PC-9 (cell line): ENCODE measurements at regions not wholly inside any gene's neighbourhood (a gene's known extent, or its start where the extent isn't known, plus 50 kb on each side); places are given as distances from the start of the nearest gene placed in this dataset.

Source experiments
- CTCF ChIP-seq: fragments of 200-600 bp; sonication (generic); conservative IDR thresholded peaks from 2 replicates; pipeline ENCODE4 v1.6.1; 2017; ENCODE audit warnings: mixed run types, antibody characterized with exemption, mild to moderate bottlenecking, moderate library complexity
- EZH2 ChIP-seq: fragments of 200-600 bp; sonication (generic); IDR thresholded peaks from 2 replicates; pipeline ENCODE4 v1.8.0; 2017; ENCODE audit warnings: antibody characterized with exemption, low read depth

DNA sequence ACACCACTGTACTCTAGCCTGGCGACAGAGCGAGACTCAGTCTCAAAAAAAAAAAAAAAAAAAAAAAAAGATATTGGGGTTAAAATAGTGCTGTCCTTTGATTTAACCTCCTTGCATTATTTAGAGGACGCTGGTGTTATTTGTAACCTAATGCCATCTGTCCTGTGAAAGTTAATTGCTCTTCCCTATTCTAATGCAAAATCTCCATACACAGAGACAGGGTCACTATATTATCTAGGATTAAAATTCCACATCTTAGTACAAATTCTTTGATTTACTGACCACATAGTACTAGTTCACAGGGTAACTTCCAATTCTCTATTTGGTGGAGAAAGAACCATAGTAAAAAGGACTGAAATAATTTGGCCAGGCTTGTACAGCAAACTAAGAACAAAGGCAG, 184.2 kb upstream of the STEAP4 start:
- TF ChIP-seq CTCF, result no peak
- no peak for TF ChIP-seq EZH2
